IMR-90 (cell line): ENCODE measurements at regions not wholly inside any gene's neighbourhood (a gene's known extent, or its start where the extent isn't known, plus 50 kb on each side); places are given as distances from the start of the nearest gene placed in this dataset.

Experiments
- ATAC-seq: fragments of 200-7000 bp; cut with Tn5 transposase; 2 replicates; pipeline ENCODE4 v1.9.1; 2020; ENCODE audit warnings: low read depth, mild to moderate bottlenecking, moderate library complexity
- BruUV-seq: library from RNA; stranded (reverse); fragments of 400-500 nt; replicated peaks from 2 replicates; lab custom pipeline; 2021; lab: Mats Ljungman, UMichigan
- CTCF ChIA-PET: fragments of 300-600 bp; formaldehyde crosslinking; extraction: SDS; loops from one replicate; lab custom pipeline; 2021; ENCODE audit warnings: antibody characterized with exemption; lab: Yijun Ruan, JAX
- POLR2A ChIA-PET: fragments of 300-600 bp; sonication (Branson Sonifier 250); formaldehyde crosslinking; loops from one replicate; lab custom pipeline; 2022; ENCODE audit warnings: antibody characterized with exemption; ENCODE audit not compliant: unreplicated experiment; lab: Charles Lee
- DNase-seq: peaks from one replicate; pipeline ENCODE4 v3.0.0; 2013
- H2AFZ ChIP-seq: replicated peaks from 2 replicates; pipeline ENCODE3; 2013; ENCODE audit warnings: low read length, mild to moderate bottlenecking; ENCODE audit not compliant: poor library complexity
- H2AK5ac ChIP-seq: 2 replicates; pipeline ENCODE4 v1.6.1; 2013; ENCODE audit warnings: low read depth, low read length, inconsistent platforms
- H2AK9ac ChIP-seq: replicated peaks from 2 replicates; pipeline ENCODE3; 2013; ENCODE audit warnings: mild to moderate bottlenecking, low read depth, low read length, moderate library complexity; ENCODE audit not compliant: poor library complexity
- H2BK120ac ChIP-seq: 2 replicates; pipeline ENCODE4 v1.6.1; 2013; ENCODE audit warnings: low read depth, low read length, inconsistent platforms
- H2BK15ac ChIP-seq: 3 replicates; pipeline ENCODE4 v1.6.1; 2013; ENCODE audit warnings: low read depth, low read length, inconsistent platforms
- H2BK20ac ChIP-seq: 2 replicates; pipeline ENCODE4 v1.6.1; 2013; ENCODE audit warnings: low read depth, mild to moderate bottlenecking, inconsistent platforms, low read length, moderate library complexity
- H2BK5ac ChIP-seq: 2 replicates; pipeline ENCODE4 v1.6.1; 2013; ENCODE audit warnings: mild to moderate bottlenecking, low read depth, low read length, inconsistent platforms; ENCODE audit not compliant: poor library complexity, severe bottlenecking
- H3K14ac ChIP-seq: replicated peaks from 2 replicates; pipeline ENCODE4 v1.6.1; 2013; ENCODE audit warnings: low read depth, low read length, inconsistent platforms
- H3K18ac ChIP-seq: 2 replicates; pipeline ENCODE4 v1.6.1; 2013; ENCODE audit warnings: low read depth, low read length, control low read depth
- H3K23ac ChIP-seq: 2 replicates; pipeline ENCODE4 v1.6.1; 2013; ENCODE audit warnings: low read depth, low read length, inconsistent platforms
- H3K27ac ChIP-seq: 2 replicates; pipeline ENCODE4 v1.5.1; 2013; ENCODE audit warnings: mild to moderate bottlenecking, control low read depth, low read length; ENCODE audit not compliant: insufficient read depth
- H3K27me3 ChIP-seq: 2 replicates; pipeline ENCODE4 v1.6.1; 2013; ENCODE audit warnings: low read length; ENCODE audit not compliant: control insufficient read depth, insufficient read depth
- H3K36me3 ChIP-seq: 2 replicates; pipeline ENCODE4 v1.6.1; 2013; ENCODE audit warnings: low read length, mixed read lengths; ENCODE audit not compliant: control insufficient read depth, insufficient read depth
- H3K4ac ChIP-seq: 2 replicates; pipeline ENCODE4 v1.6.1; 2013; ENCODE audit warnings: low read depth, low read length, inconsistent platforms
- H3K4me1 ChIP-seq: 2 replicates; pipeline ENCODE4 v1.6.1; 2013; ENCODE audit warnings: low read length, mixed read lengths; ENCODE audit not compliant: control insufficient read depth, insufficient read depth
- H3K4me2 ChIP-seq: 2 replicates; pipeline ENCODE4 v1.6.1; 2013; ENCODE audit warnings: low read depth, mild to moderate bottlenecking, control low read depth, low read length, moderate library complexity
- H3K4me3 ChIP-seq: 2 replicates; pipeline ENCODE4 v1.5.1; 2013; ENCODE audit warnings: low read depth, mild to moderate bottlenecking, control low read depth, low read length, moderate library complexity; ENCODE audit not compliant: insufficient read depth
- H3K56ac ChIP-seq: 2 replicates; pipeline ENCODE4 v1.6.1; 2013; ENCODE audit warnings: low read length, inconsistent platforms; ENCODE audit not compliant: insufficient read depth; ENCODE audit errors: extremely low read depth
- H3K79me1 ChIP-seq, 2 experiments: 2 replicates each; pipeline ENCODE4 v1.6.1; 2013; ENCODE audit warnings: low read length in 2 of 2, inconsistent platforms in 1 of 2, low read depth in 1 of 2
- H3K9ac ChIP-seq: 2 replicates; pipeline ENCODE4 v1.6.1; 2013; ENCODE audit warnings: low read depth, low read length, control low read depth
- H3K9me1 ChIP-seq: 2 replicates; pipeline ENCODE4 v1.6.1; 2013; ENCODE audit warnings: low read length, inconsistent platforms; ENCODE audit not compliant: insufficient read depth
- H3K9me3 ChIP-seq: 2 replicates; pipeline ENCODE4 v1.6.1; 2013; ENCODE audit warnings: low read length; ENCODE audit not compliant: control insufficient read depth, insufficient read depth
- H4K20me1 ChIP-seq: 2 replicates; pipeline ENCODE4 v1.6.1; 2013; ENCODE audit warnings: low read length, inconsistent platforms; ENCODE audit not compliant: insufficient read depth
- H4K5ac ChIP-seq: 2 replicates; pipeline ENCODE4 v1.6.1; 2013; ENCODE audit warnings: mild to moderate bottlenecking, low read depth, low read length, control low read depth
- H4K8ac ChIP-seq, 2 experiments: 2 replicates each; pipeline ENCODE4 v1.6.1; 2013; ENCODE audit warnings: low read depth in 2 of 2, low read length in 2 of 2, control low read depth in 1 of 2, inconsistent platforms in 1 of 2
- H4K91ac ChIP-seq: 2 replicates; pipeline ENCODE4 v1.6.1; 2013; ENCODE audit warnings: low read depth, low read length, inconsistent platforms; ENCODE audit not compliant: insufficient read depth
- BHLHE40 ChIP-seq: fragments of 150-350 bp; IDR thresholded peaks from 2 replicates; pipeline ENCODE4 v1.6.1; 2016; ENCODE audit warnings: mild to moderate bottlenecking, low read depth, low read length
- CEBPB ChIP-seq: IDR thresholded peaks from 2 replicates; pipeline ENCODE4 v1.6.1; 2012; ENCODE audit warnings: low read depth, low read length, improper control_type of control experiment
- CHD1 ChIP-seq: IDR thresholded peaks from 2 replicates; pipeline ENCODE4 v1.6.1; 2012; ENCODE audit warnings: low read depth, low read length, improper control_type of control experiment
- CTCF ChIP-seq: conservative IDR thresholded peaks from 2 replicates; pipeline ENCODE4 v1.5.1; 2012; ENCODE audit warnings: mild to moderate bottlenecking, low read depth, low read length, improper control_type of control experiment
- ELK1 ChIP-seq: fragments of 150-350 bp; IDR thresholded peaks from 2 replicates; pipeline ENCODE4 v1.6.1; 2016; ENCODE audit warnings: low read depth, mild to moderate bottlenecking, low read length, moderate library complexity, borderline replicate concordance
- FOS ChIP-seq: fragments of 150-350 bp; IDR thresholded peaks from 2 replicates; pipeline ENCODE4 v1.6.1; 2016; ENCODE audit warnings: low read depth, low read length
- MAFK ChIP-seq: IDR thresholded peaks from 2 replicates; pipeline ENCODE4 v1.6.1; 2012; ENCODE audit warnings: low read depth, low read length, improper control_type of control experiment
- MAZ ChIP-seq: IDR thresholded peaks from 2 replicates; pipeline ENCODE4 v1.6.1; 2012; ENCODE audit warnings: low read depth, mild to moderate bottlenecking, low read length, improper control_type of control experiment, moderate library complexity, borderline replicate concordance
- MXI1 ChIP-seq: IDR thresholded peaks from 2 replicates; pipeline ENCODE4 v1.6.1; 2012; ENCODE audit warnings: low read depth, mild to moderate bottlenecking, low read length, moderate library complexity, borderline replicate concordance
- NFE2L2 ChIP-seq: fragments of 150-350 bp; IDR thresholded peaks from 2 replicates; pipeline ENCODE4 v1.6.1; 2016; ENCODE audit warnings: low read depth, mild to moderate bottlenecking, low read length
- POLR2A ChIP-seq: IDR thresholded peaks from 2 replicates; pipeline ENCODE4 v1.6.1; 2012; ENCODE audit warnings: mild to moderate bottlenecking, low read depth, low read length
- RAD21 ChIP-seq: IDR thresholded peaks from 2 replicates; pipeline ENCODE4 v1.6.1; 2012; ENCODE audit warnings: low read length, improper control_type of control experiment
- RCOR1 ChIP-seq: IDR thresholded peaks from 2 replicates; pipeline ENCODE4 v1.6.1; 2012; ENCODE audit warnings: mild to moderate bottlenecking, low read length, improper control_type of control experiment; ENCODE audit not compliant: insufficient replicate concordance
- RFX5 ChIP-seq: IDR thresholded peaks from 2 replicates; pipeline ENCODE4 v1.8.0; 2012; ENCODE audit warnings: low read depth, mild to moderate bottlenecking, low read length, moderate library complexity
- SMC3 ChIP-seq: fragments of 150-350 bp; IDR thresholded peaks from 2 replicates; pipeline ENCODE4 v1.6.1; 2016; ENCODE audit warnings: low read depth, mild to moderate bottlenecking, antibody characterized with exemption, low read length, moderate library complexity
- USF2 ChIP-seq: fragments of 150-350 bp; IDR thresholded peaks from 2 replicates; pipeline ENCODE4 v1.6.1; 2017; ENCODE audit warnings: mild to moderate bottlenecking, antibody characterized with exemption, low read length, low read depth
- WGBS, 2 experiments: methylation state at CpG; one replicate each; pipeline versions ENCODE4 v1.1.5 to v1.1.7; 2013; ENCODE audit warnings: missing lambda C conversion rate in 2 of 2; ENCODE audit not compliant: insufficient read length in 1 of 2; ENCODE audit errors: extremely low coverage in 2 of 2; 5-methylcytosine and 5-hydroxymethylcytosine counted together
- dilution Hi-C: fragments of 300-500 bp; cut with HindIII; formaldehyde crosslinking; loops from one replicate; pipeline ENCODE4 v1.14.3; 2018; ENCODE audit warnings: low sequenced_read_pairs; ENCODE audit not compliant: unreplicated experiment
- in situ Hi-C: fragments of 300-500 bp; cut with MboI; formaldehyde crosslinking; loops from 3 replicates; pipeline ENCODE4 v1.14.3; 2019; ENCODE audit warnings: low sequenced_read_pairs, inconsistent platforms, mixed read lengths
- intact Hi-C: fragments of 100-400 bp; cut with micrococcal nuclease; formaldehyde crosslinking; loops from 2 replicates; pipeline ENCODE4 v1.10.0; 2022

- Histone ChIP-seq H2AK5ac (no peak overlapping the region), H3K4me3 (no peak overlapping the region), H3K27ac (no peak overlapping the region), H2BK5ac (no peak overlapping the region), H3K27me3 (no peaks in the 10 kb centered on the region), H2BK15ac (no peak overlapping the region), H3K56ac (no peak overlapping the region), H4K20me1 (no peaks in the 10 kb centered on the region), H3K9me3 (no peaks in the 10 kb centered on the region), H3K36me3 (no peaks in the 10 kb centered on the region), H3K79me1 (no peaks in the 10 kb centered on the region), H3K9me1 (no peaks in the 10 kb centered on the region), H2BK120ac (no peak overlapping the region), H3K14ac (no peak overlapping the region), H4K8ac (no peak overlapping the region), H3K4me1 (no peaks in the 10 kb centered on the region), H3K23ac (no peak overlapping the region), H2AFZ (no peak overlapping the region), H3K18ac (no peak overlapping the region), H2AK9ac (no peak overlapping the region), H2BK20ac (no peak overlapping the region), H3K4ac (no peak overlapping the region), H3K9ac (no peak overlapping the region), H4K5ac (no peak overlapping the region), H3K4me2 (no peak overlapping the region), H4K91ac (no peak overlapping the region)
- DNase-seq (no peak), ATAC-seq (no peak)
- POLR2A ChIA-PET = no interaction called here
- BruUV-seq = no TSS peak
- TF ChIP-seq ELK1 (no peak), POLR2A (no peak), RCOR1 (no peak), NFE2L2 (no peak), MAZ (no peak), BHLHE40 (no peak), USF2 (no peak), CEBPB (no peak), CTCF (no peak), CHD1 (no peak), RAD21 (no peak), MAFK (no peak), MXI1 (no peak), FOS (no peak), RFX5 (no peak), SMC3 (no peak)
- CTCF ChIA-PET = no interaction called here
- intact Hi-C loops (no loop called here), in situ Hi-C loops (no loop called here), dilution Hi-C loops (no loop called here)
- WGBS, 2 experiments = no CpG with 5 or more reads among the region's 3 CpGs
These were observed 186.1 kb downstream of the ARL4A start for GRCh38 chr7:12873571-12873970.
